Neural progenitor cell (in vitro differentiated cells): ENCODE measurements at regions not wholly inside any gene's neighbourhood (a gene's known extent, or its start where the extent isn't known, plus 50 kb on each side); places are given as distances from the start of the nearest gene placed in this dataset.

Experiments used
- EZH2phosphoT487 ChIP-seq: fragments of 200-600 bp; sonication (generic); IDR thresholded peaks from 2 replicates; pipeline ENCODE4 v1.6.1; 2017; ENCODE audit warnings: antibody characterized with exemption
- TF ChIP-seq, protein P1 (sequence below): fragments of 200-600 bp; sonication (generic); IDR thresholded peaks from 2 replicates; pipeline ENCODE4 v1.5.1; 2017; ENCODE audit warnings: antibody characterized with exemption, mild to moderate bottlenecking

DNA sequence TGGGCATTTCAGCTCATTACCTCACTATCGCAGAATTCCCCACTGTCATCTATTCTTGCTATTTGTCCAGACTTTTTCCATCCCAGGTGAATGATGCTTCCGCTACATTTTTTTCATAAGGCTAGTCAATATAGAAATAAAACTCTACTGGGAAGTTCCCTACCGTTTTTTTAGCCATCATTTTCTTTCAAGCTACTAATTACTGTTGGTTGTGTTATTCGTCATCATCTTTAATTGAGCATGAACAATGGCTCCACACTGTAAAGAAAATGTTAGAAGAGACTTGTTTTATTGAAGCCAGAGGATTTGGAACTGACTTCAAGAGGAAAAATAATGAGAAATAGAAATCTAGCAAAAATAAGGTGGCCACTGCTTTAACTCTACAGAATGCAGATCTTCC is 265.0 kb downstream of the ZNF608 start:
- TF ChIP-seq, protein P1, sequence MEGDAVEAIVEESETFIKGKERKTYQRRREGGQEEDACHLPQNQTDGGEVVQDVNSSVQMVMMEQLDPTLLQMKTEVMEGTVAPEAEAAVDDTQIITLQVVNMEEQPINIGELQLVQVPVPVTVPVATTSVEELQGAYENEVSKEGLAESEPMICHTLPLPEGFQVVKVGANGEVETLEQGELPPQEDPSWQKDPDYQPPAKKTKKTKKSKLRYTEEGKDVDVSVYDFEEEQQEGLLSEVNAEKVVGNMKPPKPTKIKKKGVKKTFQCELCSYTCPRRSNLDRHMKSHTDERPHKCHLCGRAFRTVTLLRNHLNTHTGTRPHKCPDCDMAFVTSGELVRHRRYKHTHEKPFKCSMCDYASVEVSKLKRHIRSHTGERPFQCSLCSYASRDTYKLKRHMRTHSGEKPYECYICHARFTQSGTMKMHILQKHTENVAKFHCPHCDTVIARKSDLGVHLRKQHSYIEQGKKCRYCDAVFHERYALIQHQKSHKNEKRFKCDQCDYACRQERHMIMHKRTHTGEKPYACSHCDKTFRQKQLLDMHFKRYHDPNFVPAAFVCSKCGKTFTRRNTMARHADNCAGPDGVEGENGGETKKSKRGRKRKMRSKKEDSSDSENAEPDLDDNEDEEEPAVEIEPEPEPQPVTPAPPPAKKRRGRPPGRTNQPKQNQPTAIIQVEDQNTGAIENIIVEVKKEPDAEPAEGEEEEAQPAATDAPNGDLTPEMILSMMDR, result no peak
- no peak for TF ChIP-seq EZH2phosphoT487
